ENCODE measurements at regions not wholly inside any gene's neighbourhood (a gene's known extent, or its start where the extent isn't known, plus 50 kb on each side); places are given as distances from the start of the nearest gene placed in this dataset.
A peak's percentile ranks its signal among the peaks of the same experiment; 100 is the strongest.

DNA sequence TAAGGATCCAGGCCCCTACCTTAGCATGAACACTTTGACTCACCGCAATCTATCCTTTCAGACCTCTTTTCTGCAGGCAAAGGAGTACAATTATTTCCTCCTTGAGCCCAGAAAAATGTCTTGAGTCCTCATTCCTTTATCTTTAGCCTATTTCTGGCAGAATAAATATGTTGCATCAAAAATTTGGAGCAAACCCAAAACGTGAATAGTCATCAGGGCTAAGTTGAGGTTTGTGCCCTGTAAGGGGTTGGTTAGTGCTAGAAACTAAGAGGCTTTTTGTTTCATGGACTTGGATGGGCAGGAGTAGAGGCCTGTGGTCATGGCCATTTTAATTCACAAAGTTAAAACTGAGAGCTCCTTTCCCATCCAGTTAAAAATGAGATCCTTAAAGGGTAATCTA, 460.3 kb downstream of the GBA3 start:
- H3K27ac ChIP-seq: no peak overlapping the region
- no peaks in the 10 kb centered on the region for H3K4me1 ChIP-seq
- H3K4me3 ChIP-seq: no peak overlapping the region
- H3K27me3 ChIP-seq: no peaks in the 10 kb centered on the region
- DNase-seq (no peak), ATAC-seq (ENCODE audit: low FRiP score in 2 of 2) (no peak)
- no peaks in the 10 kb centered on the region for H3K36me3 ChIP-seq
- WGBS, 2 donors: 54 to 60% methylated on average over 2 of the region's 2 CpGs
- TF ChIP-seq, protein P1, sequence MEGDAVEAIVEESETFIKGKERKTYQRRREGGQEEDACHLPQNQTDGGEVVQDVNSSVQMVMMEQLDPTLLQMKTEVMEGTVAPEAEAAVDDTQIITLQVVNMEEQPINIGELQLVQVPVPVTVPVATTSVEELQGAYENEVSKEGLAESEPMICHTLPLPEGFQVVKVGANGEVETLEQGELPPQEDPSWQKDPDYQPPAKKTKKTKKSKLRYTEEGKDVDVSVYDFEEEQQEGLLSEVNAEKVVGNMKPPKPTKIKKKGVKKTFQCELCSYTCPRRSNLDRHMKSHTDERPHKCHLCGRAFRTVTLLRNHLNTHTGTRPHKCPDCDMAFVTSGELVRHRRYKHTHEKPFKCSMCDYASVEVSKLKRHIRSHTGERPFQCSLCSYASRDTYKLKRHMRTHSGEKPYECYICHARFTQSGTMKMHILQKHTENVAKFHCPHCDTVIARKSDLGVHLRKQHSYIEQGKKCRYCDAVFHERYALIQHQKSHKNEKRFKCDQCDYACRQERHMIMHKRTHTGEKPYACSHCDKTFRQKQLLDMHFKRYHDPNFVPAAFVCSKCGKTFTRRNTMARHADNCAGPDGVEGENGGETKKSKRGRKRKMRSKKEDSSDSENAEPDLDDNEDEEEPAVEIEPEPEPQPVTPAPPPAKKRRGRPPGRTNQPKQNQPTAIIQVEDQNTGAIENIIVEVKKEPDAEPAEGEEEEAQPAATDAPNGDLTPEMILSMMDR (IDR thresholded peaks at IDR 0.05): no peak
- TF ChIP-seq EP300 (IDR thresholded peaks at IDR 0.05) (no peak), POLR2A (IDR thresholded peaks at IDR 0.05) (no peak), POLR2AphosphoS5 (IDR thresholded peaks at IDR 0.05) (no peak)
- H3K9me3 ChIP-seq: no peaks in the 10 kb centered on the region

DNA sequence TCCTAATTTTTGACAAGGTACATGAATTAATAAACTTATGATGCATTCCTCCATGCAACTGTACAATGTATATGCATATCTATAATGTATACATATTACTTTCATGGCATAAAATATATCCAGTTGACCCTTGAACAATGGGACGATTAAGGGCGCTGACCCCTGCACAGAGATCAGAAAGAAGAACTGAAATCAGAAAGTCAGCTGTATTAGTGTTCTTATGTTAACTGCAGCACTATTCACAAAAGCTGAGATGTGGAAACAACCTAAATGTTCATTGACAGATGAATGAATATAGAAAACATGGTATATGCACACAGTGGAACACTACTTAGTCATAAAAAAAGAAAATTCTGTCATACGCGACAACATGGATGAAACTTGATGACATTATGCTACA, 457.1 kb downstream of the GBA3 start:
- Histone ChIP-seq H3K36me3 (no peaks in the 10 kb centered on the region), H3K9me3 (no peaks in the 10 kb centered on the region), H3K4me1 (no peaks in the 10 kb centered on the region), H3K27me3 (no peaks in the 10 kb centered on the region), H3K4me3 (no peak overlapping the region), H3K27ac (no peak overlapping the region)
- TF ChIP-seq EP300 (IDR thresholded peaks at IDR 0.05): no peak
- TF ChIP-seq POLR2A (IDR thresholded peaks at IDR 0.05): no peak
- TF ChIP-seq POLR2AphosphoS5 (IDR thresholded peaks at IDR 0.05): no peak
- TF ChIP-seq, protein P1 (IDR thresholded peaks at IDR 0.05): no peak
- ATAC-seq (ENCODE audit: low FRiP score in 2 of 2) (no peak), DNase-seq (no peak)
- 91 to 96% methylated on average over 4 of the region's 4 CpGs for WGBS, 2 donors

DNA sequence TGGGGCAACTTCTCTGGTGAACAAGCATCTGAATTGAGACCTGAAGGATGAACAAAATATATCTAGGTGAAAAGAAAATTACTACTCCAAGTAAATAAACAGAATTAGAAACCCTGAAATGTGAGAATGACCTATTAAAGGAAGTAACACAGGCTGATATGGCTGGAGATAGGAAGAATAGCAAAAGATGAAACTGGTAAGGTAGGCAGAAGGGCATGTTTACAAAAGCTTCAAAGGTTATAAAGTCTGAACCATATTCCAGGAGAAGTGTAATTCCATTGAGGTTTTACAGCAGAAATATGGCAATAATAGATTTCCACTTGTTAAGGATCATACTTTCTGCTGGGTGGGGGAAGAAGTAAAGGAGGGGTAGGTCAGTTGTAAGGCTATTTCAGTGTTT, 452.0 kb downstream of the GBA3 start:
- Histone ChIP-seq H3K4me1 (no peaks in the 10 kb centered on the region), H3K9me3 (no peaks in the 10 kb centered on the region), H3K36me3 (no peaks in the 10 kb centered on the region), H3K27ac (no peak overlapping the region), H3K27me3 (no peaks in the 10 kb centered on the region), H3K4me3 (no peak overlapping the region)
- TF ChIP-seq, protein P1 (IDR thresholded peaks at IDR 0.05): no peak
- TF ChIP-seq POLR2A (IDR thresholded peaks at IDR 0.05) (no peak), POLR2AphosphoS5 (IDR thresholded peaks at IDR 0.05) (no peak), EP300 (IDR thresholded peaks at IDR 0.05) (no peak)
- no peak for DNase-seq
- no peak for ATAC-seq (ENCODE audit: low FRiP score in 2 of 2)

DNA sequence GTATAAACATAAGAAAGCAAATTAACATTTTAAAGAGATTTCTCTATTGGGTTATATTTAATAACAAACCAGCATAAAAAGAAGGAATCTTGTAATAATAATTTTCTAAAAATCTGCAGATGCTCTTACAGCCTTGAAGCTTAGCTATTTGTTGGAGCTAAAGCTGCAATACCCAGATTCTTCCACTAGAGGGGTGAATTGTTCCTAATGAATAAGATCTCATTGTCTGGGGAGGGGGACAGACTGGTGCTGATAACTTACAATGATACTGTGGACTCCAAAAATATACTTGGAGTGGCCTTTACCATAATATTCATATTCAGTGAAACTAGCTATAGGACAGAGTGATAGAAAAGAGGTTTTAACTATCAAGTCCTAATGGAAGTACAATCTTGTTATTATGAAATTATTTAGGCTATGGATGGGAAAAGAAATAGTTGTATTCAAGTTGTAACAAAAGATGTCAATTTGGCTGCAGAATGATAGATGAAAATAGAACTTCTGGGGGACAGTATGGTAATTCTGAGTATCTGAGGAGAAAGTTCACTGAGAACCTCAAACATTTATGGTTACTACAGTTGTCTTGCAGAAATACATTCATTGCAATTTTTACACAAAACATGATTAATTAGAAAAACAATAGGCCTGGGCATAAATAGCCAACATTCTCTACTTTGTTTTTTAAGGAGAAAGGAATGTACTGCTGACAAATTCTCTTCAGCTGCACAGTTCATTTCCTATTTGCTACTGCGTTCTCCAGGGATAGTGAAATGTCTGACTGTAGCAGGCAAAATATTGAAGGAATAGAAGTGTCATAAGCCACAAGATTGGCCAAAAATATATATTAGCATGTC, 443.3 kb downstream of the GBA3 start:
- H3K9me3 ChIP-seq: no peaks in the 10 kb centered on the region
- 65 to 68% methylated on average over 1 of the region's 1 CpG for WGBS, 2 donors
- no peak overlapping the region for H3K4me3 ChIP-seq
- no peaks in the 10 kb centered on the region for H3K27me3 ChIP-seq
- H3K36me3 ChIP-seq: no peaks in the 10 kb centered on the region
- TF ChIP-seq, protein P1 (IDR thresholded peaks at IDR 0.05): peak; percentile 19 to 68 (median 50)
- no peak for TF ChIP-seq POLR2AphosphoS5 (IDR thresholded peaks at IDR 0.05)
- no peak overlapping the region for H3K27ac ChIP-seq
- no peak for DNase-seq
- no peak for ATAC-seq (ENCODE audit: low FRiP score in 2 of 2)
- H3K4me1 ChIP-seq: no peaks in the 10 kb centered on the region

DNA sequence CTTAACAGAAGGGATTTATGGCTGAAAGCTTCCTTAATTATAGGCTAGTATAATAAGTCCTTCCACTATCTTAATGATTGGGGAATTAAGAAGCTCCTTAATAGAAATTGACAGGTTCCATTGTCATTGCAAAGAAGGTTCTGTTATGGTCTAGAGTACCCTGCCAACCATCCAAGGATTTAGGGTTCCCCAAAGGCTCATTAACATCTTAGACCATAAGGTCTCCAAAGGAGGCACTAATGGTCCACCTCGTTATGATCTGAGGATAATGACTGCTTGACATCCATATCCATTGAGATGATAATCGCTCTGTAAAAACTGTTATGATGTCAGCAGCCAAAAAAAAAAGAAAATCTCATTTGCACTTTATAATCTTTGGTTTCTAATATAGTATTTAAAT, 441.6 kb downstream of the GBA3 start:
- Histone ChIP-seq H3K36me3 (no peaks in the 10 kb centered on the region), H3K9me3 (no peaks in the 10 kb centered on the region), H3K4me1 (no peaks in the 10 kb centered on the region), H3K27ac (no peak overlapping the region), H3K27me3 (no peaks in the 10 kb centered on the region), H3K4me3 (no peak overlapping the region)
- ATAC-seq (ENCODE audit: low FRiP score in 2 of 2) (no peak), DNase-seq (no peak)
- WGBS, 2 donors: 78 to 79% methylated on average over 2 of the region's 2 CpGs
- no peak for TF ChIP-seq POLR2A (IDR thresholded peaks at IDR 0.05)
